Stomach (tissue), 8 donors: ENCODE measurements at regions not wholly inside any gene's neighbourhood (a gene's known extent, or its start where the extent isn't known, plus 50 kb on each side); places are given as distances from the start of the nearest gene placed in this dataset.

Experiments used
- DNase-seq, 2 donors: peaks; one replicate each; pipeline versions ENCODE4 v3.0.0 to v3.0.0-alpha.2; 2013 to 2019
- H3K27ac ChIP-seq, 5 donors: fragments of 200-600 bp in 4 of 5; sonication (generic) in 4 of 5; one replicate each; pipeline ENCODE4 v1.5.1; 2013 to 2019; ENCODE audit warnings: mild to moderate bottlenecking in 1 of 5, moderate library complexity in 1 of 5
- H3K27me3 ChIP-seq, 3 donors: fragments of 200-600 bp; sonication (generic); one replicate each; pipeline ENCODE4 v1.5.1; 2017 to 2019; ENCODE audit warnings: mixed run types in 1 of 3
- H3K36me3 ChIP-seq, 4 donors: fragments of 200-600 bp; sonication (generic); 1 replicate in 3 of 4; 2 replicates in 1 of 4; pipeline ENCODE4 v1.5.1; 2016 to 2019
- H3K4me1 ChIP-seq, 4 donors: fragments of 200-600 bp; sonication (generic); one replicate each; pipeline ENCODE4 v1.5.1; 2016 to 2019
- H3K4me3 ChIP-seq, 4 donors: fragments of 200-600 bp; sonication (generic) in 3 of 4; one replicate each; pipeline ENCODE4 v1.5.1; 2016 to 2019; ENCODE audit warnings: mild to moderate bottlenecking in 1 of 4
- H3K9me3 ChIP-seq, 4 donors: fragments of 200-600 bp; sonication (generic); one replicate each; pipeline ENCODE4 v1.5.1; 2016 to 2019
- CTCF ChIP-seq, 7 experiments: fragments of 450-650 bp in 4 of 7; fragments of 200-600 bp in 3 of 7; sonication (generic) in 3 of 7; IDR thresholded peaks; one replicate each; pipeline ENCODE4 v1.5.1; 2016 to 2019; ENCODE audit warnings: antibody characterized with exemption in 7 of 7, control low read depth in 2 of 7, mild to moderate bottlenecking in 1 of 7
- EP300 ChIP-seq: sonication (generic); formaldehyde crosslinking; IDR thresholded peaks from one replicate; pipeline ENCODE4 v1.6.1; 2017; ENCODE audit warnings: antibody characterized with exemption
- POLR2A ChIP-seq, 4 donors: fragments of 450-650 bp; IDR thresholded peaks; one replicate each; pipeline ENCODE4 v1.6.1; 2016; ENCODE audit warnings: antibody characterized with exemption in 4 of 4, control low read depth in 2 of 4, mild to moderate bottlenecking in 1 of 4, moderate library complexity in 1 of 4
- POLR2AphosphoS5 ChIP-seq, 3 donors: sonication (generic); formaldehyde crosslinking; IDR thresholded peaks; one replicate each; pipeline ENCODE4 v1.6.1; 2016; ENCODE audit warnings: antibody characterized with exemption in 3 of 3
- WGBS, 5 donors: extraction: QIAGEN DNeasy Blood & Tissue Kit in 3 of 5; methylation state at CpG; one replicate each; pipeline versions ENCODE4 v1.1.5 to v1.1.7; 2013 to 2018; 5-methylcytosine and 5-hydroxymethylcytosine counted together
- intact Hi-C: fragments of 100-400 bp; cut with DNase I; formaldehyde crosslinking; loops from one replicate; pipeline ENCODE4 v1.15.1; 2023; ENCODE audit warnings: low total_unique reads
- donor health status: healthy with polysubstance abuse.
- donor health status: Bipolar disorder and iron deficiency.
- donor health status: healthy.

GRCh38 chr2:12151716-12152115 lies 405.3 kb downstream of the LPIN1 start:
- WGBS, 5 donors: 32 to 55% (median 38%) methylated on average over 6 of the region's 6 CpGs
- no peaks in the 10 kb centered on the region for H3K36me3 ChIP-seq
- DNase-seq: no peak
- no peaks in the 10 kb centered on the region for H3K9me3 ChIP-seq
- peaks cover 0 to 18% (median 7%) of the 10 kb centered on the region in 4 donors for H3K4me1 ChIP-seq
- no peak for TF ChIP-seq EP300
- TF ChIP-seq POLR2A (IDR thresholded peaks at IDR 0.05): no peak
- TF ChIP-seq CTCF (IDR thresholded peaks at IDR 0.05): no peak
- no peak overlapping the region for H3K27ac ChIP-seq
- intact Hi-C loops: no loop called here
- no peak overlapping the region for H3K4me3 ChIP-seq
- no peaks in the 10 kb centered on the region for H3K27me3 ChIP-seq

GRCh38 chr2:12152888-12153287 lies 406.5 kb downstream of the LPIN1 start:
- H3K27ac ChIP-seq: no peak overlapping the region
- H3K9me3 ChIP-seq: no peaks in the 10 kb centered on the region
- no peaks in the 10 kb centered on the region for H3K27me3 ChIP-seq
- WGBS, 5 donors: 59 to 76% (median 61%) methylated on average over 3 of the region's 3 CpGs
- intact Hi-C loops: no loop called here
- H3K4me3 ChIP-seq: no peak overlapping the region
- no peak for TF ChIP-seq POLR2AphosphoS5 (IDR thresholded peaks at IDR 0.05)
- TF ChIP-seq POLR2A (IDR thresholded peaks at IDR 0.05): no peak
- TF ChIP-seq CTCF (IDR thresholded peaks at IDR 0.05): no peak
- TF ChIP-seq EP300: no peak
- no peak for DNase-seq
- peaks cover 0 to 26% (median 7%) of the 10 kb centered on the region in 4 donors for H3K4me1 ChIP-seq
- H3K36me3 ChIP-seq: no peaks in the 10 kb centered on the region

DNA sequence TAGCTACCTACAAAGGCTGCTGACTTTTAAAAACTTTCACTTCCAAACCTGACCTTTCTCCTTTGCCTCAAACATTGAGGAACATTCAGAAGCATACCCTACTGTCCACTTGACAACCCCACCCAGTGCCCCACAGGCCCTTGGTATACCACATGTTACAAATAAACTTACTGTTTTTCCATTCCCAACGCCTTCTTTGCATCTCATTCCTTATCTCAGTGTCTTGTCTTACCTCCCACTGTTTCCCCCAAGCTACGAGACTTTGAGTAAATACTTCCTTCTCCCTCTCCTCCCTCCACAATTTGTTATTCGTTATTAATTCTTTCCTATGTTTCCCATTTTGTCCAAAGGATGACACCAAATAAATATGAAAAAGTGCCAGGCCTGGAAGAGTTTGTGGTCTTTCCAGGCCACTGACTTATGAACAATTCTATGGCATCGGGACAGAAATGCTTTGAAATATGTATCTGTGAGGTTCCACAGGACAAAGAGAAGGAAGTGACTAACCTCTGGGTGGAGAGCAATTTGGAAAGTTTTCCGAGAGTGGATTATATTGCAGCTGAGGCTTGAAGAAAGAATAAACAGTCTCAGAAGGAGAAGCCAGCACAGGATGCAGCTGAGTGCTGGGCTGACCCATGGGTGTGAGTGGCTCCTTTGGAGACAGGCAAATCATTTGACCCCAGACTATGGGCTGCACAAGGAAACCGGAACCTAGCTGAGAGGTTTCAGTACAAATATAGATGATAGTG lies 409.0 kb downstream of the LPIN1 start:
- intact Hi-C loops: no loop called here
- Histone ChIP-seq H3K4me1 (peaks cover 0 to 26% (median 7%) of the 10 kb centered on the region in 4 donors), H3K4me3 (no peak overlapping the region), H3K36me3 (no peaks in the 10 kb centered on the region), H3K27ac (peak overlapping the region in 3 of 5 donors; percentile 35 to 52 (median 49)), H3K27me3 (no peaks in the 10 kb centered on the region), H3K9me3 (no peaks in the 10 kb centered on the region)
- no peak for TF ChIP-seq CTCF (IDR thresholded peaks at IDR 0.05)
- peak in 1 of 3 donors; percentile 37 for TF ChIP-seq POLR2AphosphoS5 (IDR thresholded peaks at IDR 0.05)
- peak in 1 of 2 donors; percentile 70 for DNase-seq
- WGBS, 5 donors: 34 to 66% (median 60%) methylated on average over 6 of the region's 6 CpGs

DNA sequence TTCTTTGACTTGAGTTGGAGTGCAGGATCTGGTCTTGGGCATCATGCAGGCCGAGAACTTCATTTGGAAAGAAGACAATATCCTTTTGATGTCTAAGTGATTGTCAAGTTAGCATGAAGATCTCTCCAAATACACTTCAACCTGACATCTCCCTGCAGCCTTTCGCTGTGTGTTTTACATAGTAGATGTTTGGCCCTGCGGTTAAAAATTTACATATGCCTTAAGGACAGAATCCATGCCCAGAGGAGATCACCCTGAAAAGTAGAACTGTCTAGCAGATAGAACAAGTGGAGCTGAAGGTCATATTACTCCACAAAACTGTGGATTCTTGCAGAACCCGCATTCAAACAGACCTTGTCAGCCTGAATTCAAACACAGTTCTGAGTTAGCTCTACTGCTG lies 409.9 kb downstream of the LPIN1 start:
- H3K4me1 ChIP-seq: peaks cover 0 to 26% (median 7%) of the 10 kb centered on the region in 4 donors
- H3K27me3 ChIP-seq: no peaks in the 10 kb centered on the region
- DNase-seq: no peak
- WGBS, 5 donors: 65 to 79% (median 69%) methylated on average over 4 of the region's 4 CpGs
- no peaks in the 10 kb centered on the region for H3K36me3 ChIP-seq
- intact Hi-C loops: no loop called here
- H3K9me3 ChIP-seq: no peaks in the 10 kb centered on the region
- TF ChIP-seq EP300: no peak
- H3K27ac ChIP-seq: no peak overlapping the region
- no peak overlapping the region for H3K4me3 ChIP-seq

DNA sequence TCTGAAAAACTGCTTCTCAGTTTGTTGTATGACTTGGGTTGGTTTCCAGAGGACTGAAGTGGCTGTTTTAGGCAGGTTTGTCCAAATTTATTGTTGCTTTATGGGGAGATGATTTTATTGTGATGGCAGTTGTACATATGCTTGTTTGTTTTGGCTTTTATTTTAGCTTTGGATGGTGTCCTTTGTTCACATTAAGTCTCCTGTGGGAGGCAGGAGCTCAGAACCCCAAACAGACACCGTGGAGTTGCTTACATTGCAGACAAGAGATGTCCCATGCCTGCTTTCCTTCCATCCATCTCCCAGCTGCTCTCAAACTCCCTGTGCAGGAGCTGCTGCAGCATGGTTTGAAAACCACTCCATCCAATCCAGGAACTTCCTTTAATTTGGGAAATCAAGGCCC lies 414.7 kb downstream of the LPIN1 start:
- TF ChIP-seq POLR2AphosphoS5 (IDR thresholded peaks at IDR 0.05): no peak
- TF ChIP-seq CTCF (IDR thresholded peaks at IDR 0.05): no peak
- TF ChIP-seq EP300: no peak
- no peak for TF ChIP-seq POLR2A (IDR thresholded peaks at IDR 0.05)
- WGBS, 5 donors: 35 to 50% (median 43%) methylated on average over 1 of the region's 1 CpG

More for the DNA sequence above, 414.7 kb downstream of the LPIN1 start:
- no peak for DNase-seq
- Histone ChIP-seq H3K4me1 (peaks cover 0 to 12% (median 3%) of the 10 kb centered on the region in 4 donors), H3K36me3 (no peaks in the 10 kb centered on the region), H3K27me3 (no peaks in the 10 kb centered on the region), H3K27ac (no peak overlapping the region), H3K4me3 (no peak overlapping the region), H3K9me3 (no peaks in the 10 kb centered on the region)
- intact Hi-C loops: no loop called here
